ENCODE measurements at regions not wholly inside any gene's neighbourhood (a gene's known extent, or its start where the extent isn't known, plus 50 kb on each side); places are given as distances from the start of the nearest gene placed in this dataset.

- no peak for DNase-seq
Observed at GRCh38 chr7:136061433-136061832, 84.3 kb upstream of the MTPN start.

GRCh38 chr7:136058546-136058945 lies 81.4 kb upstream of the MTPN start:
- no peaks in the 10 kb centered on the region for H3K27me3 ChIP-seq
- H3K4me1 ChIP-seq, result no peaks in the 10 kb centered on the region
- TF ChIP-seq EP300 (IDR thresholded peaks at IDR 0.05), result no peak
- no peak for TF ChIP-seq CTCF (IDR thresholded peaks at IDR 0.05)
- no peaks in the 10 kb centered on the region for H3K36me3 ChIP-seq
- no peak overlapping the region for H3K4me3 ChIP-seq
- no peak for DNase-seq
- no peak overlapping the region for H3K27ac ChIP-seq
- no peaks in the 10 kb centered on the region for H3K9me3 ChIP-seq
- intact Hi-C loops (cut with DNase I; ENCODE audit: low total_unique reads), result no loop called here

More at GRCh38 chr7:136061433-136061832, 84.3 kb upstream of the MTPN start:
- H3K36me3 ChIP-seq, result no peaks in the 10 kb centered on the region
- H3K4me3 ChIP-seq, result no peak overlapping the region
- no peak for TF ChIP-seq POLR2AphosphoS5 (IDR thresholded peaks at IDR 0.05)
- no peak for TF ChIP-seq POLR2A (IDR thresholded peaks at IDR 0.05)
- intact Hi-C loops (cut with DNase I; ENCODE audit: low total_unique reads), result no loop called here
- WGBS, 5 donors, result 87 to 93% (median 92%) methylated on average over 3 of the region's 3 CpGs
- peaks cover 0 to 3% (median 0%) of the 10 kb centered on the region in 3 donors for H3K27me3 ChIP-seq
- H3K4me1 ChIP-seq, result no peaks in the 10 kb centered on the region
- no peaks in the 10 kb centered on the region for H3K9me3 ChIP-seq
- H3K27ac ChIP-seq, result no peak overlapping the region

- no peak overlapping the region for H3K27ac ChIP-seq
- intact Hi-C loops (cut with DNase I; ENCODE audit: low total_unique reads), result no loop called here
- H3K4me3 ChIP-seq, result no peak overlapping the region
- no peak for DNase-seq
- H3K27me3 ChIP-seq, result no peaks in the 10 kb centered on the region
- WGBS, 5 donors, result 71 to 84% (median 80%) methylated on average over 6 of the region's 6 CpGs
- no peaks in the 10 kb centered on the region for H3K4me1 ChIP-seq
- no peak for TF ChIP-seq POLR2AphosphoS5 (IDR thresholded peaks at IDR 0.05)
- no peak for TF ChIP-seq CTCF (IDR thresholded peaks at IDR 0.05)
- no peak for TF ChIP-seq POLR2A (IDR thresholded peaks at IDR 0.05)
- TF ChIP-seq EP300 (IDR thresholded peaks at IDR 0.05), result no peak
- no peaks in the 10 kb centered on the region for H3K9me3 ChIP-seq
- no peaks in the 10 kb centered on the region for H3K36me3 ChIP-seq
Observed at GRCh38 chr7:136057509-136057908, 80.3 kb upstream of the MTPN start.

GRCh38 chr7:136056651-136057231 lies 79.6 kb upstream of the MTPN start:
- Histone ChIP-seq H3K9me3 (no peaks in the 10 kb centered on the region), H3K4me1 (no peaks in the 10 kb centered on the region), H3K27me3 (no peaks in the 10 kb centered on the region), H3K36me3 (no peaks in the 10 kb centered on the region), H3K27ac (no peak overlapping the region), H3K4me3 (no peak overlapping the region)
- intact Hi-C loops (cut with DNase I; ENCODE audit: low total_unique reads), result no loop called here
- 63 to 76% (median 70%) methylated on average over 6 of the region's 6 CpGs for WGBS, 5 donors
- DNase-seq, result peak in 1 of 2 donors; percentile 39
- TF ChIP-seq EP300 (IDR thresholded peaks at IDR 0.05), result no peak

- no peak for DNase-seq
- Histone ChIP-seq H3K27ac (no peak overlapping the region), H3K4me1 (no peaks in the 10 kb centered on the region), H3K36me3 (no peaks in the 10 kb centered on the region), H3K27me3 (no peaks in the 10 kb centered on the region), H3K9me3 (no peaks in the 10 kb centered on the region), H3K4me3 (no peak overlapping the region)
- intact Hi-C loops (cut with DNase I; ENCODE audit: low total_unique reads), result no loop called here
- 86 to 95% (median 90%) methylated on average over 2 of the region's 2 CpGs for WGBS, 5 donors
- TF ChIP-seq POLR2AphosphoS5 (IDR thresholded peaks at IDR 0.05), result no peak
Observed at GRCh38 chr7:136055266-136055665, 78.1 kb upstream of the MTPN start.

- WGBS, 5 donors, result 84 to 92% (median 88%) methylated on average over 6 of the region's 6 CpGs
Observed at GRCh38 chr7:136053689-136054485, 76.7 kb upstream of the MTPN start.

More at GRCh38 chr7:136053689-136054485, 76.7 kb upstream of the MTPN start:
- Histone ChIP-seq H3K9me3 (peaks cover 0 to 6% (median 0%) of the 10 kb centered on the region in 4 donors), H3K27ac (no peak overlapping the region), H3K27me3 (no peaks in the 10 kb centered on the region), H3K4me1 (no peaks in the 10 kb centered on the region), H3K4me3 (no peak overlapping the region), H3K36me3 (no peaks in the 10 kb centered on the region)
- no peak for DNase-seq
- intact Hi-C loops (cut with DNase I; ENCODE audit: low total_unique reads), result no loop called here
- TF ChIP-seq CTCF (IDR thresholded peaks at IDR 0.05) (no peak), EP300 (IDR thresholded peaks at IDR 0.05) (no peak), POLR2AphosphoS5 (IDR thresholded peaks at IDR 0.05) (no peak), POLR2A (IDR thresholded peaks at IDR 0.05) (no peak)

Measured in stomach (tissue), 8 donors.